NCI-H2107 treated with DMSO at 0.1 percent for 48 hours (cell line): ENCODE measurements at regions not wholly inside any gene's neighbourhood (a gene's known extent, or its start where the extent isn't known, plus 50 kb on each side); places are given as distances from the start of the nearest gene placed in this dataset.

Source experiments
- DNase-seq: peaks from one replicate; lab custom pipeline; 2025; ENCODE audit not compliant: unreplicated experiment; lab: John Stamatoyannopoulos, UW

- DNase-seq, result no peak
Observed at GRCh38 chr3:117120014-117120413, 410.4 kb downstream of the TUSC7 start.

- no peak for DNase-seq
Observed at GRCh38 chr3:117122609-117123008, 413.0 kb downstream of the TUSC7 start.

GRCh38 chr3:117126460-117126859 lies 416.9 kb downstream of the TUSC7 start:
- no peak for DNase-seq

- DNase-seq, result no peak
Observed at GRCh38 chr3:117126946-117127546, 417.5 kb downstream of the TUSC7 start.

- no peak for DNase-seq
Observed at GRCh38 chr3:117128133-117128532, 418.6 kb downstream of the TUSC7 start.

- DNase-seq, result no peak
Observed at GRCh38 chr3:117128872-117129271, 419.3 kb downstream of the TUSC7 start.

- DNase-seq, result no peak
Observed at GRCh38 chr3:117129516-117129915, 419.9 kb downstream of the TUSC7 start.

- DNase-seq, result no peak
Observed at GRCh38 chr3:117130222-117130621, 420.6 kb downstream of the TUSC7 start.

- no peak for DNase-seq
Observed at GRCh38 chr3:117131259-117131658, 421.7 kb downstream of the TUSC7 start.

GRCh38 chr3:117133066-117133465 lies 423.5 kb downstream of the TUSC7 start:
- no peak for DNase-seq

GRCh38 chr3:117135207-117135606 lies 425.6 kb downstream of the TUSC7 start:
- no peak for DNase-seq

GRCh38 chr3:117136003-117136402 lies 426.4 kb downstream of the TUSC7 start:
- no peak for DNase-seq

- DNase-seq, result no peak
Observed at GRCh38 chr3:117137065-117137464, 427.5 kb downstream of the TUSC7 start.

GRCh38 chr3:117139681-117140080 lies 430.1 kb downstream of the TUSC7 start:
- DNase-seq, result no peak

GRCh38 chr3:117141812-117142211 lies 432.2 kb downstream of the TUSC7 start:
- no peak for DNase-seq

GRCh38 chr3:117144853-117145252 lies 435.3 kb downstream of the TUSC7 start:
- DNase-seq, result no peak

- DNase-seq, result no peak
Observed at GRCh38 chr3:117145677-117146076, 436.1 kb downstream of the TUSC7 start.

GRCh38 chr3:117146571-117146970 lies 437.0 kb downstream of the TUSC7 start:
- no peak for DNase-seq

- no peak for DNase-seq
Observed at GRCh38 chr3:117149584-117149983, 440.0 kb downstream of the TUSC7 start.

- no peak for DNase-seq
Observed at GRCh38 chr3:117150628-117151027, 441.0 kb downstream of the TUSC7 start.

GRCh38 chr3:117160176-117160575 lies 450.6 kb downstream of the TUSC7 start:
- no peak for DNase-seq

- DNase-seq, result no peak
Observed at GRCh38 chr3:117161816-117162215, 452.2 kb downstream of the TUSC7 start.

GRCh38 chr3:117165176-117165575 lies 455.6 kb downstream of the TUSC7 start:
- no peak for DNase-seq
